ENCODE measurements at regions not wholly inside any gene's neighbourhood (a gene's known extent, or its start where the extent isn't known, plus 50 kb on each side); places are given as distances from the start of the nearest gene placed in this dataset.
"Not testable (repeated sequence)": the region's sequence is repeated elsewhere in the genome, so short reads cannot be mapped to it uniquely, and the experiment has no call there.

- DNase-seq (ENCODE audit: low spot score) (no peak), ATAC-seq (ENCODE audit: low read depth) (no peak; the same call in 2 of the 3 replicates)
- Histone ChIP-seq H3K9me3 (ENCODE audit: severe bottlenecking) (no peaks in the 10 kb centered on the region), H3K36me3 (ENCODE audit: low read depth) (no peaks in the 10 kb centered on the region), H3K27me3 (ENCODE audit: insufficient read depth, poor library complexity, severe bottlenecking) (no peaks in the 10 kb centered on the region), H3K4me3 (ENCODE audit: severe bottlenecking) (no peak overlapping the region), H3K4me1 (ENCODE audit: insufficient read depth, poor library complexity, severe bottlenecking) (no peaks in the 10 kb centered on the region), H3K27ac (ENCODE audit: poor library complexity, severe bottlenecking) (no peak overlapping the region)
- TF ChIP-seq CTCF (IDR thresholded peaks at IDR 0.05; ENCODE audit: poor library complexity, severe bottlenecking), result no peak
Observed at GRCh38 chr6:167708501-167709094, 118.1 kb upstream of the AFDN start.

GRCh38 chr6:167709196-167709595 lies 117.5 kb upstream of the AFDN start:
- Histone ChIP-seq H3K27ac (ENCODE audit: poor library complexity, severe bottlenecking) (no peak overlapping the region), H3K27me3 (ENCODE audit: insufficient read depth, poor library complexity, severe bottlenecking) (peaks cover 6% of the 10 kb centered on the region), H3K4me1 (ENCODE audit: insufficient read depth, poor library complexity, severe bottlenecking) (no peaks in the 10 kb centered on the region), H3K4me3 (ENCODE audit: severe bottlenecking) (no peak overlapping the region), H3K36me3 (ENCODE audit: low read depth) (no peaks in the 10 kb centered on the region), H3K9me3 (ENCODE audit: severe bottlenecking) (no peaks in the 10 kb centered on the region)
- no peak for TF ChIP-seq CTCF (IDR thresholded peaks at IDR 0.05; ENCODE audit: poor library complexity, severe bottlenecking)
- DNase-seq (ENCODE audit: low spot score) (no peak), ATAC-seq (ENCODE audit: low read depth) (no peak)

GRCh38 chr6:167709776-167710336 lies 116.9 kb upstream of the AFDN start:
- not testable (repeated sequence) for H3K36me3 ChIP-seq (ENCODE audit: low read depth); ATAC-seq (ENCODE audit: low read depth); H3K9me3 ChIP-seq (ENCODE audit: severe bottlenecking); DNase-seq (ENCODE audit: low spot score); H3K4me3 ChIP-seq (ENCODE audit: severe bottlenecking); H3K27ac ChIP-seq (ENCODE audit: poor library complexity, severe bottlenecking); H3K4me1 ChIP-seq (ENCODE audit: insufficient read depth, poor library complexity, severe bottlenecking)
- peaks cover 11% of the 10 kb centered on the region for H3K27me3 ChIP-seq (ENCODE audit: insufficient read depth, poor library complexity, severe bottlenecking)

GRCh38 chr6:167710363-167710920 lies 116.3 kb upstream of the AFDN start:
- H3K27me3 ChIP-seq (ENCODE audit: insufficient read depth, poor library complexity, severe bottlenecking), result peaks cover 11% of the 10 kb centered on the region

GRCh38 chr6:167711211-167711610 lies 115.5 kb upstream of the AFDN start:
- DNase-seq (ENCODE audit: low spot score) (no peak), ATAC-seq (ENCODE audit: low read depth) (no peak)
- H3K27ac ChIP-seq (ENCODE audit: poor library complexity, severe bottlenecking), result no peak overlapping the region
- no peaks in the 10 kb centered on the region for H3K9me3 ChIP-seq (ENCODE audit: severe bottlenecking)
- H3K4me1 ChIP-seq (ENCODE audit: insufficient read depth, poor library complexity, severe bottlenecking), result no peaks in the 10 kb centered on the region
- no peaks in the 10 kb centered on the region for H3K36me3 ChIP-seq (ENCODE audit: low read depth)
- H3K4me3 ChIP-seq (ENCODE audit: severe bottlenecking), result no peak overlapping the region
- H3K27me3 ChIP-seq (ENCODE audit: insufficient read depth, poor library complexity, severe bottlenecking), result peaks cover 11% of the 10 kb centered on the region
- TF ChIP-seq CTCF (IDR thresholded peaks at IDR 0.05; ENCODE audit: poor library complexity, severe bottlenecking), result no peak

More at GRCh38 chr6:167710363-167710920, 116.3 kb upstream of the AFDN start:
- no peak for DNase-seq (ENCODE audit: low spot score)
- Histone ChIP-seq H3K4me1 (ENCODE audit: insufficient read depth, poor library complexity, severe bottlenecking) (no peaks in the 10 kb centered on the region), H3K9me3 (ENCODE audit: severe bottlenecking) (no peaks in the 10 kb centered on the region), H3K27ac (ENCODE audit: poor library complexity, severe bottlenecking) (no peak overlapping the region), H3K4me3 (ENCODE audit: severe bottlenecking) (no peak overlapping the region), H3K36me3 (ENCODE audit: low read depth) (no peaks in the 10 kb centered on the region)
- ATAC-seq (ENCODE audit: low read depth), result no peak
- TF ChIP-seq CTCF (IDR thresholded peaks at IDR 0.05; ENCODE audit: poor library complexity, severe bottlenecking), result no peak
